Renal cortex interstitium (tissue), 11 donors: ENCODE measurements at regions not wholly inside any gene's neighbourhood (a gene's known extent, or its start where the extent isn't known, plus 50 kb on each side); places are given as distances from the start of the nearest gene placed in this dataset.
"Not testable (repeated sequence)": the region's sequence is repeated elsewhere in the genome, so short reads cannot be mapped to it uniquely, and the experiment has no call there.

ENCODE experiments used
- DNase-seq, 11 donors: peaks; one replicate each; pipeline ENCODE4 v3.0.0-alpha.2; 2013; ENCODE audit warnings: low read depth in 9 of 11, low spot score in 4 of 11; ENCODE audit errors: extremely low read depth in 1 of 11

DNA sequence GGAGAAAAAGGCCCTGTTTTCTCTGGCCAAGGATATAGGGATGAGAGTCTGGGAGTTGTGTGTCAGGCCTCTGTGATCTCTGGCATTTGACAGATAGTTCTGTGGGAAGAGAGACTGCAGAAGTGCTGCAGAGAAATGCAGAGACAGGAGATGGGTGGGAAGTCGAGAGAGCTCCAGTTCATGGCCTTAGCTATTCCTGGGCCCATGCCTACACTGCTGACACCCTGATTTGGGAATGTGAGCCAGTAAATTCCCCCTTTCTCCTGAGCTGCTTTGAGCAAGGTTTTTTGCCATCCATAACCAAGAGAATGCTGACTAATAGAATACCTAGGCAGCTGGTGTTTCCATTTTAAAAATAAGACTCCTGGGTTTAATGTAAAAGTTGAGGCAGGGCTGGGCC lies 59.3 kb downstream of the EBLN2 start:
- DNase-seq = no peak

DNA sequence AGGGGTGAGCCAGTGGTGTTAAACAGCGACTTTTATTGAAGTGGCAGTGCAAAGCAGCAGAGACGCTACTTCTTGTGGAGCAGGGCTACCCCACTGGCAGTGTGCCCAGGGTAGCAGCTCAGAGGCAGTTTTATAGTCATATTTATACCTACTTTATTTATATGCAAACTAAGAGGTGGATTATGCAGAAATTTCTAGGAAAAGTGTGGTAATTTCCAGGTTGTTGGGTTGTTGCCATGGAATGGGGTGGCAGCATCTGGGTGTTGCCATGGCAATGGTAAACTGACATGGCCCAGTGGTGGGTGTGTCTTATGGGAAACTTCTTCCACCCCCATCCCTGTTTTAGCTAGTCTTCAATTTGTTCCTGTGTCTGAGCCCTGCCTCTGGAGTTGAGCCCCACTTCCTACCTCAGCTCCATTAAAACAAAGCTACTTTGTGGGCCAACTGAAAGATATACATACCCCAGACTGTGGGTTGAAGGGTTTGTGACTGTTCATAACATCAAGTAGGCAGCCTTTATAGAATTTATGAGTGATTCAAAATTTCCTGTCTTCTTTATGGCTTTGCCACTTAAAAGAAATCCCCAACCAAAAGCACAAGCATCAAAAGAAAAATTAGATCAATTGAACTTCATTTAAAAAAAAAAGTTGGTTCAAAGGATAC lies 60.3 kb downstream of the EBLN2 start:
- no peak for DNase-seq

DNA sequence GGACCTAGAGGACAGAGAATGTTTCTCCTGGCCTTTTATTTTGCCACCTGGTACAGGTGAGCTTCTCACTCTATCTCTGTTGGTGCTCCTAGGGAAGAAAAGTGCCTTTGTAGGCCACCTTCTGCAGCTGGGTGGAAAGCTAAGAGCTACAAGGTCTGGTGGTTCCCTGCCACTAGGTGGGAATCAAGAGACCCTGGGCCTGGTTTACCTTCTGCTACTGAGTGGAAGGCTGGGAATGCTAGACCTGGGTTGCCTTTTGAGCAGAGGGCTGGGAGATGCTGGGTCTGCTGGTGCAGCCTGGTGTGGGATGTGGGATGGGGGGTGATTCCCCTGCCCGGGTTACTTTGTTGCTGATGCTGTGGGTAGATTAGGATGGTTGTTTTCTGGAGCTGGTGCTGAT lies 72.6 kb downstream of the EBLN2 start:
- no peak for DNase-seq

DNA sequence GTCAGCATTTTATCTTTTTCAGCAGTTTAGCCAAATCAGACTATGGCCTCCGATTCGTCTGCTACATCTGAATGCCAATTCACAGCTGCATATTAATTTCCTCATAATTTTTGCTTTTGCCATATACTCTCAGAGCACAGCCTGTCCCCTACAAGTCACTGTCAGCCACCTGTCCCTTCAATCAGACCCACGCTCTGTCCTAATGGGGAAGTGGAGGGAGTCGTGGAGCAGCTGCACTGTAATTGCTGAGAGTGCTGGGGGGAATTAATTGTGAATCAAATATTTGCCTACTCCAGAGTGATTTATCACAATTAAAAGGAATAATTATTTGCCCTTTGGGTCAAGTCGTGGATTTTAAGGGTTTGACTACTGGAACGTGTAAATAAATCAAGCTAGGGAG lies 75.5 kb downstream of the EBLN2 start:
- DNase-seq = no peak

DNA sequence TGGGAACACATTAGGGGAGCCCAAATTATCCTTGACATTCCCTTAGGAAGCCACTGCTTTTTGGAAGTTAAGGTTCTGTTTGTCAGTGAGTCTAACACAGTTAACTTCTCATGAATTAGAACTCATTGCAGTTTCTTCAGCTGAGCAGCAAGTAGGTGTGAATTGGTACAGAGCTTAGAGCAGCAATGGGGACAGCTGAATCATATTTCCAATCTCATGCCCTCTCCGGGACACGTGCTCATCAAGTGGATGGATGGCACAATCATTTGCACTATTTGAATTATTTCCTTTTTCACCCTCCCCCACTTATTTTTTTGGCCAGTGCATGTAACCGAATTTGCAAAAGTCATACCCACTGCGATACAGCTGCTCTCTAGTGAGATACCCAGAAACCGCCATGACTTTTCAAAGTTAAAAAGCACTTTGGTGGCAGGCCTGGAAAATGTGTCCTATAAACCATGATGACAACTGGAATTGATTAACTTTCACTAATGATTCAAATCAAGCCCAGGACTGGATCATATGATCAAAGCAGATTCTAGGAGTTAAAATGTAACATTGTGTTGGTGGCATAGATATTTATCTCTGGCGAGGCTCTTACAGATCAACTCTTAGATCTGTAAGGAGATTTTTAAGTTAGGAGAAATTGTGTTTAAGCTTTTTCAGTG lies 76.4 kb downstream of the EBLN2 start:
- DNase-seq = no peak

DNA sequence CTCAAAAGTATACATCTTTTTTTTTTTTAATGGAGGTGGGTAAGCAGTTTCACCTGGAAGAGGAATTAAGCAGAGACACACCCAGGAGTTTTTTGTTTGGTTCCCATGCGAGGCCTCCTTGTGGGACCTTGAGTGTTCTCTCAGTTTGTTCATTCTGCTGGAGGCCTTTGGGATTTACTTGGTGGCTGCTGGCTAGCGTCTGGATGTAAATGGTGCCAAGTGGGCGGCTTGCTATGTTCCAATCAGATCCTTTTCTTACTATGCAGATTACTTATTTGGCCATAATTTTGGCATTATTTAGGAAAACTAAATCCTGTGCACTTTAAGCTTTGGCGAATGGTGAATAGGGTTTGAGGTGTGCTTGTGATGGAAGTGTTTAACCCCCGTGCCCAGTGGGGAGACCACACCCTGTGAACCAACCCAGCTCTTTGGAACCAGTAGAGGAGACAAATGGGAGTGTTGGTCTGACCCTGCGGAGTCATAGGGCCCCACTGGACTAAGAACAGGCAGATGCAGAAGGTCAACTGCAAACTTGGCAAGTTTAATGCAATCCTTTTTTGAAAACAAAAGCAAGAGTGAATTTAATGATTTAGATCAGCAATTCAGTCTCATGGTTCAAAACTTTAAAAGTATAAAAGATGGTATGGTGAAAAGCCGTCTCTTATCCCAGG lies 79.4 kb downstream of the EBLN2 start:
- no peak for DNase-seq

DNA sequence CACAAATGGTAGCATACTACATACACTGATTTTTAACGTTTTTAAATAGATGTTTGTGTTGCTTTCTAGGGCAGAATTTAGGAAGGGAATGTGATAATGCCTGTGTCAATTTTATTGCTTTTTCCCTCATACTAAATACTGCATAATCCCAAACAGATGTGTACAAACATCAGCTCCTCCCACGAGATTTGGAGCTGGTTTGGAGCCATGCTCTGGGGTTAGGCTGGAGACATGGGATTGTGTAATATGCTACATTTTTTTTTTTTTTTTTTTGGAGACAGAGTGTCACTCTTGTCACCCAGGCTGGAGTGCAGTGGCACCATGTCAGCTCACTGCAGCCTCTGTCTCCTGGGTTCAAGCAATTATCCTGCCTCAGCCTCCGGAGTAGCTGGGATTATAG lies 80.1 kb downstream of the EBLN2 start:
- no peak for DNase-seq

DNA sequence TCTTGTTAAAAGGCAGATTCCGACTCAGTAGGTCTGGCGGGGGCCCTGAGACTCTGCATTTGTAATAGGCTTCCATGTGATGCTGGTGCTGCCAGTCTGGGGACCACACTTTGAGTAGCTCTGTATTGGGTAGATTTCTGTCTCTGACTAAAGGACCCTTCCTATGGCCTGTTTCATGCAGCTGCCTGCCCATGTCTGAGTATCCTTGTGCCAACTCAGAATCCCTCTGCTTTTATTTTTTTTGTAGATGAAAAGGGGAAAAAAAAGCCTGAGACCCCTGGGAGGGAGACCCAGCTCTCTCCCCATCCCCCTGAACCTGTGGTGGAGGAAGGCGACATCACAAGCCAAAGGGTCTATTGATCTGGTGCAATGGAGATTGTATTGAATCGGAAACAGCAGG lies 81.9 kb downstream of the EBLN2 start:
- no peak for DNase-seq

DNA sequence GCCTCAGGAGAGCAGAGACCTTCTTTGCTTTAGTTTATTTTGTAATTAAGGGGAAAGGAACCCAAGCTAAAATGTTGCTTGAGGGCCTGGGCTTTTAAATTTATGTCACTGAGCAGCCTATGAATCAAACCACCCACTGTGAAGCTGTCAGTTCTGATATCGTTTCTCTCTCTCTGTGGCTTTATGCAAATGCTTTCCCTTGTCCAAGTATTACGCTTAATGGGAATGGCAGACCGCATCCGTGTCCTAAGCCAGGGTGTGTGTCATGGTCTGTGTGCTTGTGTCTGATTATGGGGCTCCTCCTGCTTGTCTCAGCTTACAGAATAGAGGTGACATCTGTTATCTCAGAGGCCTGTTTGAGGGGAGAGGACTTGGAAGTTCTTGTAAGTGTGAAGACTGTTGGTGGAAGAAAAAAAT lies 82.4 kb downstream of the EBLN2 start:
- DNase-seq = peak in 3 of 11 donors; percentile 7 to 30 (median 26)

DNA sequence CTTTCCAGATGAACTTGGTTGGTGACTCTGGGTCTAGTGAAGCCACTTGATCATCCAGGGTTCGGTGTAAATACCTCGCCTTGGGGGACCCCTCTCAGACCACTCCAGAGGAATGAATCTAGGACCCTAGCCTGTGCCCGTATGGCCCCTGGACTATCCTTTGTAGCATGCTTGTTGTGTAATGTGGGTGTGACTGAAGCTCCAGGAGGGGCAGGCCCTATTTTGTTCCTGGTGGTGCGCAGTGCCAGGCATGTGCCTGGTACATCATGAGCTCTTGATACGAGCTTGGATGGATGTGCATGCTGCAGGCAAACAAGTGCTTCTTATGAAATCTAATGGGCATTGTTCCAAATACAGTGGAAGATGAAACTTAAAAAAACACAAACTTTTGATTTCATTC lies 82.8 kb downstream of the EBLN2 start:
- DNase-seq = no peak

DNA sequence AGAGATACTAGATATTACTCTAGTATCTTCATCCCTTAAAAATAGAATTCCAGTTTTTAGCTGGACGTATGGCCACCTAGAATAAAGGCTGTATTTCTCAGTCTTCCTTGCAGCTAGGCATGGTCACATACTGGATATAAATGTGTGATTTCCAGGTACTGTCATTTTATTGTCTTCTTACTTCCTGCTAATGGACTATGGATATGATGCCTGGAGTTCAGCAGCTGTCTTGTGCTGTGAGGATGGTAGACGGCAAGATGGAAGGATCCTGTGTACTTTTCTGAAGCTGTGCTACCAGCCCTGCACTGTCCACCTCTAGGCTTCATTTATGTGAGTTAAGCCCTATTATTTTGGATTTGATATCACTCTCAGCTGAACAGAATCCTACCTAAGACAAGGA lies 83.4 kb downstream of the EBLN2 start:
- DNase-seq = no peak

DNA sequence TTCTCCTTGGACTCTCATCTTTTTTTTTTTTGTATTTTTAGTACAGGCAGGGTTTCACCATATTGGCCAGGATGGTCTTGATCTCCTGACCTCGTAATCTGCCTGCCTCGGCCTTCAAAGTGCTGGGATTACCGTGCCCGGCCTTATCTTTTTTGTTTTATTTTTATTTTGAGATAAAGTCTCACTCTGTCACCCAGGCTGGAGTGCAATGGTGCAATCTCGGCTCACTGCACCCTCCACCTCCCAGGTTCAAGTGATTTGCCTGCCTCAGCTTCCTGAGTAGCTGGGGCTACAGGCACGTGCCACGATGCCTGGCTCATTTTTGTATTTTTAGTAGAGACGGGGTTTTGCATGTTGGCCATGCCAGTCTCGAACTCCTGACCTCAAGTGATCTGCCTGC lies 86.0 kb downstream of the EBLN2 start:
- DNase-seq = not testable (repeated sequence)

DNA sequence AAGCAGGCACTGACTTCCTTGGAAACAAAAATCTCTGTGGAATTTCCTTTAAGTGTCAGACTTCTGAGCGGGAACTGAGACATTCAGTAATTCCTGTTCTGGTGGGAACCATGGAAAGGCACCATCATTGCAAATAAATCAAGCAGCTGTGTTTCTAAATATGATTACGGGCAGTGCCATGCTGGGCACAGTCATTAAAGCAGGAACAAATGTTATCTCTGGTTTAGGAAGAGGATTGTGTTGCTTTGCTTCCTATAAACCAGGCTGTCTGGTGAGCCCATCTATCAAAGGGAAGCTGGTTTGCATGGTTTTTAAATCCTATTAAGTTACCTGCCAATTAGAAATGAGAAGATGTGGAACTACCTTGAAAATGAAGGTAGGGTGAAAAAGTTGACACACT lies 86.7 kb downstream of the EBLN2 start:
- DNase-seq = no peak

DNA sequence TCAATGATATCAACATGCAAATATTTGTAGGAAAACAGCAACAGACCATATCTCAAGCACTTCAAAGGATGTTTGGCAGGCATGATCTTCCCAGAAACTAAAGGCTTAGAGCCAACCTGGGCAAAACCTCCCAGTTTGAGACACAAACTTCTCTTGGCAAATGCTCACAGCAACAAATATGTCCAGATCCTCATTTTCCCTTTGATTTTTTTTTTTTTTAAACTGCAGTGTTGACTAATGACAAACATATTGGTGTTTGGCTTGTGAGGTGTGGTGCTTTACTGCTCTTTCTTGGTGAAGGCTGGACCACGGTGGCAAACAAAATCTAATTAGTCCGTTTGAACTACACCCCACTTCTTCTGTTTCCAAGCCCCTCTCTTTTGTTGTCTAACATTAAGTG lies 87.2 kb downstream of the EBLN2 start:
- no peak for DNase-seq

DNA sequence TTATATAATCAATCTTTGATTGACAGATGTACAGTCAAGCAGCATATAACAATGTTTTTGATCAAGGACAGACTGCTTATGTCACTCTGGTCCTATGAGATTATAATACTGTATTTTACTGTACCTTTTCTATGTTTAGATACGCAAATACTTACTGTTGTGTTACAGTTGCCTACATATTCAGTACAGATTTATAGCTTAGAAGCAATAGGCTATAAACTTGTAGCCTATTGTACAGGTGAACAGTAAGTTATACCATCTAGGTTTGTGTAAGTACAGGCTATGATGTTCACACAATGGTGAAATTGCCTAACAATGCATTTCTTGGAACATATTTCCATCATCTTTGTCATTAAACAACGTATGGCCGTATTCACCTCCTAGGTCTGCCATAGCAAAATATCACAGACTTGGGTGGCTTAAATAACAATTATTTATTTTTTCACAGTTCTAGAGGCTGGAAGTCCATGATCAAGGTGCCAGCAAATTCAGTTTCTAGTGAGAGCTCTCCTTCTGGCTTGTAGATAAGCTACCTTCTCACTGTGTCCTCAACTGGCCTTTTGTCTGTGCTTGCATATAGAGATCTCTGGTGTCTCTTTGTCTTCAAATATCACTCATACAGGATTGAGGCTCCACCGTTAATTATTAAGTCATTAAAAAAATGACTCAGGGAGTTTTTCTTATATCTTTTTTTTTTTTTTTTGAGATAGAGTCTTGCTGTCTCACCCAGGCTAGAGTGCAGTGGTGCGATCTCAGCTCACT lies 89.1 kb downstream of the EBLN2 start:
- no peak for DNase-seq

DNA sequence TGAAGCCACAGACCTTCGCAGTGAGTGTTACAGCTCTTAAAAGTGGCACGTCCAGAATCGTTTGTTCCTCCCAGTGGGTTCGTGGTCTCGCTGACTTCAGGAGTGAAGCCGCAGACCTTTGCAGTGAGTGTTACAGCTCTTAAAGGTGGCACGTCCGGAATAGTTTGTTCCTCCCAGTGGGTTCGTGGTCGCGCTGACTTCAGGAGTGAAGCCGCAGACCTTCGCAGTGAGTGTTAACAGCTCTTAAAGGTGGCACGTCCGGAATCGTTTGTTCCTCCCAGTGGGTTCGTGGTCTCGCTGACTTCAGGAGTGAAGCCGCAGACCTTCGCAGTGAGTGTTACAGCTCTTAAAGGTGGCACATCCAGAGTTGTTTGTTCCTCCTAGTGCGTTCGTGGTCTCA lies 91.1 kb downstream of the EBLN2 start:
- DNase-seq = not testable (repeated sequence)

DNA sequence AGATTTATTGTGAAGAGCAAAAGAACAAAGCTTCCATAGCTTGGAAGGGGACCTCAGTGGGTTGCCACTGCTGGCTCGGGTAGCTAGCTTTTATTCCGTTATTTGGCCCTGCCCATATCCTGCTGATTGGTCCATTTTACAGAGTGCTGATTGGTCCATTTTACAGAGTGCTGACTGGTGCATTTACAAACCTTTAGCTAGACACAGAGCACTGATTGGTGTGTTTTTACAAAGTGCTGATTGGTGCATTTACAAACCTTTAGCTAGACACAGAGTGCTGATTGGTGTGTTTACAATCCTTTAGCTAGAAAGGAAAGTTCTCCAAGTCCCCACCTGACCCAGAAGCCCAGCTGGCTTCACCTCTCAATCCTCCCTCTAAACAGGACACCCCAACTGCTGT lies 91.6 kb downstream of the EBLN2 start:
- not testable (repeated sequence) for DNase-seq

DNA sequence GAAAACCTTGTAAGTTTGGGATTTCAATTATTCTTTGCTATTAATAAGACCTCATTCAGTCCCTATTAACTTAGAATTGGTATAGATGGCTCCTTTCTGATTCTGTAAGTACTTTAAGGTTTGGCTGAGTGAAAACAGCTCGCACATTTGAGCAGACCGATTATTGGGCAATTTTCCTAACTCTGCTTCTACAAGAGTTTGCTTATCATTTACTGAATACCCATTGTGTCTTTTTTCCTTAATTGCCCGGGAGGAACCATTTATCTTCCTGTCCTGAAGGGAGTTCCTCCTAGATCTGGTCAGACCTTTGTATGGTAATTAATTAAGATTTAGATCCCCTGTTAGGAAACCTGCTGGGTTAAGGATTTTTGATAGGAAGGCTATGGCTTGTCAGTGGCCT lies 92.8 kb downstream of the EBLN2 start:
- not testable (repeated sequence) for DNase-seq

DNA sequence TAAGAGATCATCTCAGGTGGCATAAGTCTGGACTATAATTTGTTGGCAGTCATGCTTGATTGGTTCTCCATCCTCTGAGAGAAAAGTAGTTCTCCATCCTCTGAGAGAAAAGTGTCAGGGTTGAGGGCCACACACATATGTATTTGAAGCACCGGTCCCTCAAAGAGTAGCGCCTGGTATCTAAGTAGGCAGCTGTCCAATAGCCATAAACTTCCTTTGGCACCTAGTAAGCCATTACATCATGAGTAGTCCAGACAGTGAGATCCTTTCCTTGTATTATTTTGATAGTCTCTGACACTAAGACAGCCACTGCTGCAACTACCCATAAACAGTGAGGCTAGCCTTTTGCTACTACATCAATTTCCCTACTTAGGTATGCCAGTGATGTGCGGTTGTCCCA lies 94.0 kb downstream of the EBLN2 start:
- DNase-seq = not testable (repeated sequence)

DNA sequence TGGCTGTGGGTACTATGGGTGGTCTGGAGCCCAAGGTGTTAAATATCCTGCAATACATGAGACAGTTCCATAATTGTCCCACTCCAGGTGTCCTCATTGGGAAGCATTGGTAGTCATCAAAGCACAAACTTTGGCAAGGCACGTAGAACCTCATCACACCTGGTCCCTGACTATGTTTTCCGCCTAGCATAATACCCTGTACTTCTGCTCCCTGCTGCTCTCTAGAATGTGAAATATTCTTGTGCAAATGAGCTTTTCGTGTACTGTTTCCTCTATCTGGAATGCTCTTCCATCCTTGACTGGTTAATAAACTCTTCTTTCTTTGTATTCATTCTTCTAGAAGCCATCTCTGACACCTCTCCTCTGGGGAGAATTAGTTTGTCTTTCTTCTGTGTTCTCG lies 103.2 kb downstream of the EBLN2 start:
- DNase-seq = no peak
